ENCODE measurements at regions not wholly inside any gene's neighbourhood (a gene's known extent, or its start where the extent isn't known, plus 50 kb on each side); places are given as distances from the start of the nearest gene placed in this dataset.

DNA sequence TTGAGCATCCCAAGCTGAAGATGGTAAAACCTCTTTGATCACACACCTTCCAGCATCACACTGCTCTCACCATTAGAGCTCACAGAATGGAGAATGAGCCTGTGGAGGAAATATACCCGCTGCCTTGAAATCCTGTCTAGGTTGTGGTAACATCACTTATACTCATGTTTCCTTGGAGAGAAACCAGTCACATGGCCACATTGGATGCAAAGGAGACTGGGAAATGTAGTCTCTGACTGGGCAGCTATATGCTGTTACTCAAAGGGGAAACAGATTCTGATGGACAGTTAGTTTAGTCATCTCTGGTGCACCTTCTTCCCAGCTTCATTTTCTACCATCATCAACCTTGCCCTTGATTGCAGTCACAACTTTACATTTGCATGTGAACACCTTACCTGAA lies 286.3 kb downstream of the ANKRD50 start:
- H2AFZ ChIP-seq (ENCODE audit: low read length), result no peak overlapping the region
- no peak overlapping the region for H3K4me3 ChIP-seq (ENCODE audit: low read depth, low read length, poor library complexity, severe bottlenecking)
- H3K9me2 ChIP-seq (ENCODE audit: insufficient read depth, low read length), result no peaks in the 10 kb centered on the region
- no peaks in the 10 kb centered on the region for H3K79me2 ChIP-seq (ENCODE audit: insufficient read depth, low read depth, low read length)
- no peak overlapping the region for H3K4me2 ChIP-seq (ENCODE audit: low read length)
- ChIA-PET CTCF (ENCODE audit: unreplicated experiment) (no interaction called here), POLR2A (no interaction called here)
- TF ChIP-seq EZH2phosphoT487 (IDR thresholded peaks at IDR 0.05; ENCODE audit: borderline replicate concordance, low read depth, low read length) (no peak), CTCF (conservative IDR thresholded peaks at IDR 0.05; ENCODE audit: low read length) (no peak)
- no peak for DNase-seq (ENCODE audit: low spot score)
- H3K4me1 ChIP-seq (ENCODE audit: insufficient read depth, low read length, poor library complexity, severe bottlenecking), result no peaks in the 10 kb centered on the region
- H4K20me1 ChIP-seq (ENCODE audit: insufficient read depth, low read length), result no peaks in the 10 kb centered on the region
- H3K36me3 ChIP-seq (ENCODE audit: insufficient read depth, low read length), result no peaks in the 10 kb centered on the region
- H3K9me3 ChIP-seq (ENCODE audit: low read length), result no peaks in the 10 kb centered on the region
- BruUV-seq (replicated peaks), result no TSS peak
- intact Hi-C loops (cut with micrococcal nuclease; ENCODE audit: unreplicated experiment), result no loop called here
- no peak overlapping the region for H3K27ac ChIP-seq (ENCODE audit: low read depth, low read length, poor library complexity, severe bottlenecking)

- no peaks in the 10 kb centered on the region for H3K4me1 ChIP-seq (ENCODE audit: insufficient read depth, low read length, poor library complexity, severe bottlenecking)
- ChIA-PET CTCF (ENCODE audit: unreplicated experiment) (no interaction called here), POLR2A (no interaction called here)
- no peaks in the 10 kb centered on the region for H3K79me2 ChIP-seq (ENCODE audit: insufficient read depth, low read depth, low read length)
- no peaks in the 10 kb centered on the region for H4K20me1 ChIP-seq (ENCODE audit: insufficient read depth, low read length)
- H3K4me2 ChIP-seq (ENCODE audit: low read length), result no peak overlapping the region
- no peaks in the 10 kb centered on the region for H3K9me3 ChIP-seq (ENCODE audit: low read length)
- no peak overlapping the region for H3K27ac ChIP-seq (ENCODE audit: low read depth, low read length, poor library complexity, severe bottlenecking)
- no TSS peak for BruUV-seq (replicated peaks)
- H3K9me2 ChIP-seq (ENCODE audit: insufficient read depth, low read length), result no peaks in the 10 kb centered on the region
- no peak for DNase-seq (ENCODE audit: low spot score)
- no peak overlapping the region for H3K4me3 ChIP-seq (ENCODE audit: low read depth, low read length, poor library complexity, severe bottlenecking)
- TF ChIP-seq EZH2phosphoT487 (IDR thresholded peaks at IDR 0.05; ENCODE audit: borderline replicate concordance, low read depth, low read length), result no peak
- TF ChIP-seq CTCF (conservative IDR thresholded peaks at IDR 0.05; ENCODE audit: low read length), result no peak
- no peak overlapping the region for H2AFZ ChIP-seq (ENCODE audit: low read length)
- H3K36me3 ChIP-seq (ENCODE audit: insufficient read depth, low read length), result no peaks in the 10 kb centered on the region
- intact Hi-C loops (cut with micrococcal nuclease; ENCODE audit: unreplicated experiment), result no loop called here
Observed at GRCh38 chr4:124427095-124427767, 285.3 kb downstream of the ANKRD50 start.

GRCh38 chr4:124428648-124429047 lies 283.9 kb downstream of the ANKRD50 start:
- no peak overlapping the region for H3K27ac ChIP-seq (ENCODE audit: low read depth, low read length, poor library complexity, severe bottlenecking)
- no peak overlapping the region for H3K4me3 ChIP-seq (ENCODE audit: low read depth, low read length, poor library complexity, severe bottlenecking)
- intact Hi-C loops (cut with micrococcal nuclease; ENCODE audit: unreplicated experiment), result no loop called here
- no peaks in the 10 kb centered on the region for H3K4me1 ChIP-seq (ENCODE audit: insufficient read depth, low read length, poor library complexity, severe bottlenecking)
- no peaks in the 10 kb centered on the region for H3K9me3 ChIP-seq (ENCODE audit: low read length)
- ChIA-PET CTCF (ENCODE audit: unreplicated experiment) (no interaction called here), POLR2A (interaction anchor here (0.7 kb wide), 1 partner anchor 340 kb away, joined by 3 read pairs; no protein-coding TSS in a partner anchor)
- BruUV-seq (replicated peaks), result no TSS peak
- no peak for DNase-seq (ENCODE audit: low spot score)
- no peaks in the 10 kb centered on the region for H3K36me3 ChIP-seq (ENCODE audit: insufficient read depth, low read length)
- H2AFZ ChIP-seq (ENCODE audit: low read length), result no peak overlapping the region
- H3K9me2 ChIP-seq (ENCODE audit: insufficient read depth, low read length), result no peaks in the 10 kb centered on the region
- no peaks in the 10 kb centered on the region for H4K20me1 ChIP-seq (ENCODE audit: insufficient read depth, low read length)
- H3K79me2 ChIP-seq (ENCODE audit: insufficient read depth, low read depth, low read length), result no peaks in the 10 kb centered on the region
- TF ChIP-seq EZH2phosphoT487 (IDR thresholded peaks at IDR 0.05; ENCODE audit: borderline replicate concordance, low read depth, low read length) (no peak), CTCF (conservative IDR thresholded peaks at IDR 0.05; ENCODE audit: low read length) (no peak)
- H3K4me2 ChIP-seq (ENCODE audit: low read length), result no peak overlapping the region

All from OCI-LY7 (cell line).